ENCODE measurements at regions not wholly inside any gene's neighbourhood (a gene's known extent, or its start where the extent isn't known, plus 50 kb on each side); places are given as distances from the start of the nearest gene placed in this dataset.
"Not testable (repeated sequence)": the region's sequence is repeated elsewhere in the genome, so short reads cannot be mapped to it uniquely, and the experiment has no call there.

- no peaks in the 10 kb centered on the region for H3K4me1 ChIP-seq (ENCODE audit: control insufficient read depth, low read depth, low read length)
- H3K9me3 ChIP-seq (ENCODE audit: control insufficient read depth, low read depth, low read length): no peaks in the 10 kb centered on the region
- no peaks in the 10 kb centered on the region for H3K27me3 ChIP-seq (ENCODE audit: control insufficient read depth, insufficient read depth, low read length)
- H3K9ac ChIP-seq (ENCODE audit: low read length): no peak overlapping the region
- no peaks in the 10 kb centered on the region for H3K36me3 ChIP-seq (ENCODE audit: control insufficient read depth, low read depth, low read length)
- H3K4me3 ChIP-seq (ENCODE audit: low read length): no peak overlapping the region
- no peak overlapping the region for H3K27ac ChIP-seq (ENCODE audit: low read length)
Measured at GRCh38 chr5:116881921-116882531, 307.4 kb upstream of the SEMA6A start.

GRCh38 chr5:116880601-116881000 is 306.0 kb upstream of the SEMA6A start:
- H3K9ac ChIP-seq (ENCODE audit: low read length): no peak overlapping the region
- H3K9me3 ChIP-seq (ENCODE audit: control insufficient read depth, low read depth, low read length): no peaks in the 10 kb centered on the region
- H3K27me3 ChIP-seq (ENCODE audit: control insufficient read depth, insufficient read depth, low read length): no peaks in the 10 kb centered on the region
- no peaks in the 10 kb centered on the region for H3K36me3 ChIP-seq (ENCODE audit: control insufficient read depth, low read depth, low read length)
- no peaks in the 10 kb centered on the region for H3K4me1 ChIP-seq (ENCODE audit: control insufficient read depth, low read depth, low read length)
- H3K4me3 ChIP-seq (ENCODE audit: low read length): no peak overlapping the region
- no peak overlapping the region for H3K27ac ChIP-seq (ENCODE audit: low read length)

DNA sequence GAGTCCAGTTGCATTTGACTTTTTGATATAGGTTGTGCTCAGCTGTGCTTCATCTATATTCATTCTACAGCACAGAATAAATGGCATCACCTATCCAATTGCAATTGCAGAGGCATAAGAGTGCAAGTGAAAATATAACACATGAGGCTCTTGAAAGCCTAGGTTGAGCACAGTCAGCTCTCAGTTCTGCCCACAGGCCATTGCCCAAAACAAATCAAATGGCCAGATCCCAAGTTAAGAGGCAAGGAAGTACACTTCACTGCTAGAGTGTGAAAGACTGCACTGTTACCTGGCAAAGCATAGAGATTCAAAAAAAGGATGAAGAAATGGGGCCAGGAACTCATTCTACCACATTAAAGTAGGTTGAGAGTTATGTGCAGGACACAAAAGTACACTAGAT is 305.5 kb upstream of the SEMA6A start:
- Histone ChIP-seq H3K9me3 (ENCODE audit: control insufficient read depth, low read depth, low read length) (no peaks in the 10 kb centered on the region), H3K9ac (ENCODE audit: low read length) (no peak overlapping the region), H3K27ac (ENCODE audit: low read length) (no peak overlapping the region), H3K4me1 (ENCODE audit: control insufficient read depth, low read depth, low read length) (no peaks in the 10 kb centered on the region), H3K27me3 (ENCODE audit: control insufficient read depth, insufficient read depth, low read length) (no peaks in the 10 kb centered on the region), H3K4me3 (ENCODE audit: low read length) (no peak overlapping the region), H3K36me3 (ENCODE audit: control insufficient read depth, low read depth, low read length) (no peaks in the 10 kb centered on the region)

DNA sequence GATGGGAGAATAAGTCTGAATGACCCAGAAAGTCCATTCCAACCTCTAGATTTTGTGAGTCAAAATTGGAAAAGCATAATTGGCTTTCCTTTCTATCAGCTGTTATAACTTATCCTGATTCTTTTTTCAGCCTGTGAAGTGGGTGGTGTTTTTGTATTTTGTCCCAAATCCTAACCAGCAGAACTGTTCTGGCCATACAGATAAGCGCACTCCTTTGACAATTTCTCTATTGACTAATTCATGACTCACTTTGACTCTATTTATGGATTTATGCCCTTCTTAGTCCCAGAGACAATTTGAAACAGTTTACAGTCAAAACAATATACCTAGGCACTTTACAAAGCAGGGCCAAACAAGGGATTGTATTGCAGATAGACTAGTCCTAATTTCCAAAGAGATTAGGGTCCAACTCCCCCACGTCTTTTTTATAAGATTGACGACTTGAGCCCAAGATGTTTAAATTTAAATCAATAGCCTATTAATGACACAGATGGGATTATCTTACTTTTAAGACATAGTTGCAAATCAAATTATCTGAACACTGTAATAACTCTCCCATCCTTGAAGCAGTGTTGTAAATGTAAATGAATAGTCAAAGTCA is 301.7 kb upstream of the SEMA6A start:
- no peak overlapping the region for H3K4me3 ChIP-seq (ENCODE audit: low read length)
- H3K27ac ChIP-seq (ENCODE audit: low read length): no peak overlapping the region
- no peaks in the 10 kb centered on the region for H3K9me3 ChIP-seq (ENCODE audit: control insufficient read depth, low read depth, low read length)
- H3K36me3 ChIP-seq (ENCODE audit: control insufficient read depth, low read depth, low read length): no peaks in the 10 kb centered on the region
- no peak overlapping the region for H3K9ac ChIP-seq (ENCODE audit: low read length)
- H3K27me3 ChIP-seq (ENCODE audit: control insufficient read depth, insufficient read depth, low read length): no peaks in the 10 kb centered on the region
- no peaks in the 10 kb centered on the region for H3K4me1 ChIP-seq (ENCODE audit: control insufficient read depth, low read depth, low read length)

GRCh38 chr5:116872986-116873385 is 298.4 kb upstream of the SEMA6A start:
- H3K4me3 ChIP-seq (ENCODE audit: low read length): no peak overlapping the region
- no peak overlapping the region for H3K9ac ChIP-seq (ENCODE audit: low read length)
- no peaks in the 10 kb centered on the region for H3K9me3 ChIP-seq (ENCODE audit: control insufficient read depth, low read depth, low read length)
- no peak overlapping the region for H3K27ac ChIP-seq (ENCODE audit: low read length)
- no peaks in the 10 kb centered on the region for H3K27me3 ChIP-seq (ENCODE audit: control insufficient read depth, insufficient read depth, low read length)
- no peaks in the 10 kb centered on the region for H3K4me1 ChIP-seq (ENCODE audit: control insufficient read depth, low read depth, low read length)
- H3K36me3 ChIP-seq (ENCODE audit: control insufficient read depth, low read depth, low read length): no peaks in the 10 kb centered on the region

DNA sequence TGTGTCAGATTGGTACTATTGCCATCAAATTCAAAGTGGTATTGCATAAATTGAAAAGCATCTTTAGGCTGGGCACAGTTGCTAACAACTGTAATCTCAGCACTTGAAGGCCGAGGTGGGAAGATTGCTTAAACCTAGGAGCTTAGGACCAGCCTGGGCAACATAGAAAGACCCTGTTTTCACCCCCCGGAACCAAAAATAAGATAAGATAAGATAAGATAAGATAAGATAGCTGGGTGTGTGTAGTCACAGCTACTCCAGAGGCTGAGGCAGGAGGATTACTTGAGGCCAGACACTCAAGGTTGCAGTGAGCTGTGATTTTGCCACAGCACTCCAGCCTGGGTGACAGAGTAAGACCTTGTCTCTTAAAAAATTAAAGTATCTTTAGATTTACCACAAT is 297.9 kb upstream of the SEMA6A start:
- Histone ChIP-seq H3K4me3 (ENCODE audit: low read length) (no peak overlapping the region), H3K9me3 (ENCODE audit: control insufficient read depth, low read depth, low read length) (no peaks in the 10 kb centered on the region), H3K9ac (ENCODE audit: low read length) (no peak overlapping the region), H3K27me3 (ENCODE audit: control insufficient read depth, insufficient read depth, low read length) (no peaks in the 10 kb centered on the region), H3K4me1 (ENCODE audit: control insufficient read depth, low read depth, low read length) (no peaks in the 10 kb centered on the region), H3K36me3 (ENCODE audit: control insufficient read depth, low read depth, low read length) (no peaks in the 10 kb centered on the region), H3K27ac (ENCODE audit: low read length) (no peak overlapping the region)

DNA sequence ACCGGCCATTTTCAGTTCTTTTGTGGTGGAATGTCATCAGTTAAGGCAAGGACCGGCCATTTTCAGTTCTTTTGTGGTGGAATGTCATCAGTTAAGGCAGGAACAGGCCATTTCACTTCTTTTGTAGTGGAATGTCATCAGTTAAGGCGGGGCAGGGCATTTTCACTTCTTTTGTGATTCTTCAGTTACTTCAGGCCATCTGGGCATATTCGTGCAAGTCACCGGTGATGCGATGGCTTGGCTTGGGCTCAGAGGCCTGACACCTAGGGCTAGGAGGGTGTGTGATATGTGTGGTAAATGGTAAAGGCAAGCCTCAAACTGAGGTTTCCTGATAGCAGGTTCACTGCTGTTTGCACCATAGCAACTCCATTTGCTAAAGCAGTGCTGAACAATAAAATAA is 293.2 kb upstream of the SEMA6A start:
- H3K27ac ChIP-seq (ENCODE audit: low read length); H3K9me3 ChIP-seq (ENCODE audit: control insufficient read depth, low read depth, low read length); H3K4me3 ChIP-seq (ENCODE audit: low read length); H3K36me3 ChIP-seq (ENCODE audit: control insufficient read depth, low read depth, low read length); H3K27me3 ChIP-seq (ENCODE audit: control insufficient read depth, insufficient read depth, low read length); H3K9ac ChIP-seq (ENCODE audit: low read length): not testable (repeated sequence)
- H3K4me1 ChIP-seq (ENCODE audit: control insufficient read depth, low read depth, low read length): peaks cover 38% of the 10 kb centered on the region

DNA sequence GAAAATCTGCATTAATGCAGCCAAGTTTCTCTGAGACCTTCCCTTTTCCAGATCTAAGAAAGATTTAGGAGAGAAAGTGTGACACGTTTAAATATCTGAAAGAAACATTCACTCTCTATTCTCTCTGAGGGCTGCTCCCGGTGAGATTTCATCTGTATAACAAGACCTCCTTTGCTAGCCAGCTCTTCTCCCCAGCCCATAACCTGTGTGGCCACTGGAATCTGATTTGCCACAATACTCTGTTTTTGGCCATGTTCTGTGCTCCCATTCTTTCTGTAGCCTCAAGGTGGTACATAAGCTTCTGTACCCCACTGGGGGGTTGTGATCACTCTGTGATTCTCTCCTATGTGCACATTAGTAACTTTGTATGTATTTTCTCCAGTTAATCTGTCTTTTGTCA is 291.0 kb upstream of the SEMA6A start:
- Histone ChIP-seq H3K4me1 (ENCODE audit: control insufficient read depth, low read depth, low read length) (peaks cover 41% of the 10 kb centered on the region), H3K4me3 (ENCODE audit: low read length) (no peak overlapping the region), H3K36me3 (ENCODE audit: control insufficient read depth, low read depth, low read length) (no peaks in the 10 kb centered on the region), H3K9ac (ENCODE audit: low read length) (peak overlapping the region; percentile 24), H3K9me3 (ENCODE audit: control insufficient read depth, low read depth, low read length) (no peaks in the 10 kb centered on the region), H3K27me3 (ENCODE audit: control insufficient read depth, insufficient read depth, low read length) (no peaks in the 10 kb centered on the region), H3K27ac (ENCODE audit: low read length) (peak overlapping the region; percentile 44)

- Histone ChIP-seq H3K9ac (ENCODE audit: low read length) (peak overlapping the region; percentile 24), H3K9me3 (ENCODE audit: control insufficient read depth, low read depth, low read length) (no peaks in the 10 kb centered on the region), H3K27ac (ENCODE audit: low read length) (peak overlapping the region; percentile 44)
Measured at GRCh38 chr5:116864838-116865190, 290.2 kb upstream of the SEMA6A start.

GRCh38 chr5:116864157-116864837 is 289.7 kb upstream of the SEMA6A start:
- Histone ChIP-seq H3K27me3 (ENCODE audit: control insufficient read depth, insufficient read depth, low read length) (no peaks in the 10 kb centered on the region), H3K4me3 (ENCODE audit: low read length) (peak overlapping the region; percentile 9), H3K9me3 (ENCODE audit: control insufficient read depth, low read depth, low read length) (no peaks in the 10 kb centered on the region), H3K4me1 (ENCODE audit: control insufficient read depth, low read depth, low read length) (peaks cover 41% of the 10 kb centered on the region), H3K36me3 (ENCODE audit: control insufficient read depth, low read depth, low read length) (no peaks in the 10 kb centered on the region), H3K27ac (ENCODE audit: low read length) (peak overlapping the region; percentile 71), H3K9ac (ENCODE audit: low read length) (peak overlapping the region; percentile 24)

More at GRCh38 chr5:116864838-116865190, 290.2 kb upstream of the SEMA6A start:
- Histone ChIP-seq H3K27me3 (ENCODE audit: control insufficient read depth, insufficient read depth, low read length) (no peaks in the 10 kb centered on the region), H3K4me1 (ENCODE audit: control insufficient read depth, low read depth, low read length) (peaks cover 41% of the 10 kb centered on the region), H3K36me3 (ENCODE audit: control insufficient read depth, low read depth, low read length) (no peaks in the 10 kb centered on the region), H3K4me3 (ENCODE audit: low read length) (no peak overlapping the region)

DNA sequence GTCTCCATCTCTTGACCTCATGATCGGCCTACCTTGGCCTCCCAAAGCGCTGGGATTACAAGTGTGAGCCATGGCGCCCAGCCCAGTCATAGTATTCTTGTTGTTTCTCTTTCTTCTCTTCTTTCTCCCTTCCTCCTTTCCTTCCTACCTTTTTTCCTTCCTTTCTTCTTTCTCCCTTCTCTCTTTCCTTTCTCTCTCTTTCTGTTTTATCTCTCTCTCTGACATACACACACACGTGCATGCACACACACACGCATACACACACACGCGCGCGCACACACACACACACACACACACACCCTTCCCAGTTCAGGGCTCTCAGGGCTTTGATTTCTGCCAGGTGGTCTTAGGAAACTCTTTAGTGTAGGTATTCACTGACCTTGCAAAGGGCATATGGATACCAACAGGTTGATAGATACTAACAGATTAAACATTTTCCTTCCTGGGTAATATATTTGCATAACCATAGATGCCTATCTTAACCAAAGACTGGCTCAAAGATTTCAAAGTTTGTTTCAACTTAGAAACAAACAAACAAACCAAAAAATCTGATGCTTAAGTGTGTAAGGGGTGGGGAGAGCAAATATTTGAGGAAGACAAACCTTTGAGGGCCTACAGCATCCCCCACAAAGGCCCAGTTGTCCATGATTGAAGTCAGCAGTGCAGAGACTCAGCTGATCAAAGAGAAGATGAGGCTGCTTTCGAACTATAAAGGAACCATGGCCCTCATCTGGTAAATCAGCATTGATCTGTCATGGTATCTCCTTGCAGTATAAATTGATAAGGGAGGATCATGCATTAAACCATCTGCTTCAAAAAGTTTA is 288.2 kb upstream of the SEMA6A start:
- Histone ChIP-seq H3K4me3 (ENCODE audit: low read length) (no peak overlapping the region), H3K4me1 (ENCODE audit: control insufficient read depth, low read depth, low read length) (peaks cover 41% of the 10 kb centered on the region), H3K9me3 (ENCODE audit: control insufficient read depth, low read depth, low read length) (no peaks in the 10 kb centered on the region), H3K36me3 (ENCODE audit: control insufficient read depth, low read depth, low read length) (no peaks in the 10 kb centered on the region), H3K27ac (ENCODE audit: low read length) (no peak overlapping the region), H3K27me3 (ENCODE audit: control insufficient read depth, insufficient read depth, low read length) (no peaks in the 10 kb centered on the region), H3K9ac (ENCODE audit: low read length) (no peak overlapping the region)
